GM18498 (cell line): ENCODE measurements at regions not wholly inside any gene's neighbourhood (a gene's known extent, or its start where the extent isn't known, plus 50 kb on each side); places are given as distances from the start of the nearest gene placed in this dataset.

Experiments used
- ATAC-seq: cut with Tn5 transposase; IDR thresholded peaks from one replicate; pipeline ENCODE4 v1.9.1; 2021; ENCODE audit warnings: mild to moderate bottlenecking, moderate library complexity; ENCODE audit not compliant: unreplicated experiment

DNA sequence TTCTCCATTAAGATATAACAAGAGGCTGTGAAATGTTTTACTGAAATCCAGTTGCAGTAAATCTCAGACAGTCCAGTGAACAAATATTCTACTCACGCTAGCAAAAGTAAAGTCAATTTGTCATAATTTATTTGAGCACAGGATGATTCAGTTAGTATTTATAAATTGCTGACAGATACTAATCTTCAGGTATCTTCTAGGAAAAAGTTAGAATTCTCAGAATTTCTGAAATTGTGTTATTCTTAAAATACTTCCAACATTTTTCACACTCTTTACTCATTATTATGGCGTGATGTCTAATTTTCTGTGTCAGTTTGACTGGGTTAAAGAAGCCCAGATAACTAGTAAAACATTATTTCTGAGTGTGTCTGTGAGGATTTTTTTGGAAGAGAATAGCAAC is 460.2 kb upstream of the ACVR2A start:
- no peak for ATAC-seq

DNA sequence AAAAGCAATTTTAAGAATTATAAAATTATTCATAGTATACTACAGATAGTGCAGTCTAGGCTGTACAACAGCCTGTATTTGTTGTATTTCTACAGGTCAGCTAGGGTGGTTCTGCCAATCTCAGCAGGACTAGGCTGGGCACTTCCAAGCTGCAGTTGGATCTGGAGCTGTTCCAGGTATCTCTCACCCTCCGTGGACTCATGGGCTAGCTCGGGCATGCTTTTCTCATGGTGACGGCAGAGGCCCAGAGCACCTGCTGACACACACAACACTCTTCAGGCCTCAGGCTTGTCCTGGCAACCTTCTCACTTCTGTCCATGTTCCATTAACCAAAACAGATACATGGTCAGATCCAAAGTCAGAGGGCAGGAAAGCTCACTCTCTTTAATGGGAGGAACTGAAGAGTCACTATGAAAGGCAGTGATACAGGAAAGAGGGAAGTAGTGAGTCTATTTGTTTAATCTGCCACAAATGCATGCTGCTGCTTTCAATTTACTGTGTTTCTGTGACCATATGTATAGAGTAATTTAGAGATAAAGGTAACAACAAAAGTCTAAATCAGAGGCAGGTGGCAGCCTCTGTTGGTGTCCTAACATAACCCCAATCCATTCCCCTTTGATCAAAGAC is 462.4 kb upstream of the ACVR2A start:
- no peak for ATAC-seq

DNA sequence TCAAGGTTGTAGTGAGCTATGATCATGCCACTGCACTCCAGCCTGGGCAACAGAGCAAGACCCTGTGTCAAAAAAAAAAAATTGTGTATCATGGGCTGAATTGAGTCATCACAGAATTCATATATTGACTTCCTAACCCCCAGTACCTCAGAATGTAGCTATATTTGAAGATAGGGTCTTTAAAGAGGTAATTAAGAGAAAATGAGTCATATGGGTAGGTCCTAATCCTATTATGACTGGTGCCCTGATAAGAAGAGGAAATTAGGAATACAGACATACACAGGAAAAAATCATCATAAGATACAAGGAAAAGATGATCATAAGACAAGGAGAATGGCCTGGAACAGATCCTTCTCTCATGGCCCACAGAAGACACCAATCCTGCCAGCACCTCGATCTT is 466.4 kb upstream of the ACVR2A start:
- ATAC-seq, result no peak

DNA sequence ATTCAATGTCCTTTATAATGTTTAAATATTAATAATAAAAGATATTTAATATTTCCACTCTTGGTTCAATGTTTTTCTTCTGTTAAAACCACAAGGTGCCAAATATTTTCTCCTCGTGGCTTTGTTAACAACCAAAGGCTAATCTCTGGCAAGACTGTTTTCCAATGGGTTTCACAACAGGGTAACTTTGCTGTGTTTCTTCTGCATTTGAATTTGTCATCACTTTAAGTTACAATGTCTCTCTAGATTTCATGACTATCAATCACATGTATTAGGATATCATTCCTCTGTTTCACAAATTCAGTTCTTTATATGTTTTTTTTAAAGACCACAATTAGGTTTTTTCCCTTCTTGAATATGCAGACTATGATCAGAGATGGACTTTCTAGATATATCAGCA is 469.8 kb upstream of the ACVR2A start:
- ATAC-seq, result no peak

DNA sequence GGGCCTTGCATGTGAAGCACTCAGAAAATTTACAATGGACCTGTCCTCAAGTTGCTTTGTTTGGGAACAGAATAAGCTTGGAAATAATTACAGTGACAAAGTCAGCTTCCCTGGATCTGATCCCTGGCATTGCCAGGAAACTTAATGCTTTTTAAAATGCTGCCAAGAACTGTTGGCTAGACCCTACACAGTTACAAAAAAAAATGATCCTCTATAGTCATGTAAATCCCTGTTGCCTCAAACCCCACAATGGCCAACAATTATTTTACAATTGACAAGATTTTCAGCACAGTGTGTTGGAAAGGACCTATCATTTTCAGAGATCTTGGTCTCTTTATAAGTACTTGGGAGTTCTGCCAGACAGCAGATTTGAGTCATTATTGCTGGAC is 470.4 kb upstream of the ACVR2A start:
- ATAC-seq, result no peak

DNA sequence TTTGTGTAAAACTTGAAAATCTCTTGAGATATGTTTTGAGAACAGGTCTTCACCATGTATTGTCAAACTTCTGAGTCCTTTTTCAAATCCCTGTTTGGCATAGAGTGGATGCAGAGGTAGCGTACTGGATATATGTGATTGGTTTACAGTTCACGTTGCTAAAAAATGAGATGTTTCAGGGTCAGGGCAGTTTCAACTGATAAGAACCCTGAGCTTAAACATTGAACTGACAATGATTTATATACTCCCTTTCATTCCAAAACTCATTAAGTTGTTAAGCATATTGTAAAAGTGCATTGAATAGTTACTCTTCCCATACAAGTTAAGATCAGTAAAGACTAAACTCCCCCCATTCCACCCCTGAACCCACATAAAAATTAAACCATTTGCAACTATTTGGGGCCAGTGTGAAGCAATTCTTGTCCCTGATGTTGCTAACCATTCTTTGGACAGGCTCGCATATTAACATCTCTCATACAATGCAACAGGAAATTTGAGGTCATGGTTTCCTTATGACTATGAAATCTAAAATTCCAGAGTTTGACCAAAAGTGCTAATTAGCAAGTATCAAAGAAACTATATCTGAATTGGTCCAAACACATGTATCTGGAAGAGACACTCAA is 470.9 kb upstream of the ACVR2A start:
- ATAC-seq, result no peak

DNA sequence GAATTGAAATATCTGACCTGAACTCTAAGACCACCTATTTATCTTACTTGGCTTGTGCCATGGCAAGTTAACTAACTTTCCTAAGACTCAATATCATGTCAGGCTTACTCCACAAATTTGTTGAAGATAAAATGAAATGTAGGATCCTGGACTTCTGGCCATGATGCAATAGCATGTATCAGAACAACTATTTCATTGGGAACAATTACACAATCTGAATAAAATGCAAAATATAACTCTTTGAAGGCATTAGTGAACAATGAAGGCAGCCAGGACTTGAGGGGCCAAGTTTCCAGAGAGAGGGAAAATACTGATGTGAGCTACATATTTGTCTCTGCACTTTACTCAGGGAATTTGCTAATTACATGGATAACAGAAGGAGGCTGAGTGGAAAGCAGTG is 476.5 kb upstream of the ACVR2A start:
- ATAC-seq, result no peak

DNA sequence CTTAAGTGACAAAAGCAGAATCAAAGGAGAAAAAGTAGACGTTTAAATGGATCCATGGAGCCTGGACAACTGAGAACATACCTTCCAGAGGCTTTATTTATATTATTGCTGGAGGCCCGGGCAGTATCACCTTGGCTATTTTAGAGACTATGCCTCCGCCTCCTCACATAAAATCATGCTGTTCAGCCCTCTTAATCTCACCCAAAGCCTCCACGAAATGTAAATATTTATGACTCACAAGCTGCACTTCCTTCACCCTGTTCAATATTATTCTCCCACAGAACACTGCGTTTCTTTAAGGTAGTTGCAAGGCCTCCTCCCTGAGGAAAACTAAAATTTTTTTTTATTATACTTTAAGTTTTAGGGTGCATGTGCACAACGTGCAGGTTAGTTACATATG is 478.6 kb upstream of the ACVR2A start:
- ATAC-seq, result no peak

DNA sequence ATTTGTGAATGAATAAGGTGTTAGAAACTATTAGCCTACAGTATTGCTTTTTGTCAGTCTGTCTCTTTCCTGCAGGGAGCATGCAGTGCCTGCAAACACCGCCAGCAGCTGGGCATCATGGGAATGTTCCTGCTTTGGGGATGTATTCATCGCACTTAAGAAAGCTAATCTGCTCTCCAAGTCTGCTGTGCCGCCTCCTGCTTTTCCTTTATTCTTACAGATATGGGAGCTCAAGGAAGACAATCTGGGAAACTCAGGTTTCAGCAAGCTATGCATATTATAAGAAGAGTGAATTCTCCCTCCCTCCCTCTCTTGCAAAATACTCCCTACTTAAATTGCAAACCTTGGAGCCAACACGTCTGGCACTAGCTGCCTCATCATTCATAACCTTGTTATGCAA is 479.2 kb upstream of the ACVR2A start:
- no peak for ATAC-seq

DNA sequence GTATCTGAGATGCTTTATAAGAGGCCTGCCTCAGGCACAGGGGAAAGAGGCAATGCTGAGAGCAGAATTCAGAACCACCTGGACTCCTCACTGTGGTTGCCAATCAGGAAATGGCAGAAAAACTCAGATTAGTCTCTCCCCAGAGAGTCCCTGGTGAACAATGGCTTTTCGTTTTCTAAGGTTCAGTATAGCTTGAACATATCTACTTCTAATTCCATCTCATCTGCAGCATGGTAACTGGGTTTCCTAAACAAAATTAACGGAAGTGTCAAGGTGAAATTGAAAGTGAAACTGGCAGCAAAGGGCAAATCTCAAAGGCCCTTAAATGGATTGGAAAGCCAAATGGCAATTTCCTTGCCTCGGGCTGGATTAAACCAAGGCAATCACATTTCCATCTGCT is 480.2 kb upstream of the ACVR2A start:
- ATAC-seq, result peak; percentile 55

DNA sequence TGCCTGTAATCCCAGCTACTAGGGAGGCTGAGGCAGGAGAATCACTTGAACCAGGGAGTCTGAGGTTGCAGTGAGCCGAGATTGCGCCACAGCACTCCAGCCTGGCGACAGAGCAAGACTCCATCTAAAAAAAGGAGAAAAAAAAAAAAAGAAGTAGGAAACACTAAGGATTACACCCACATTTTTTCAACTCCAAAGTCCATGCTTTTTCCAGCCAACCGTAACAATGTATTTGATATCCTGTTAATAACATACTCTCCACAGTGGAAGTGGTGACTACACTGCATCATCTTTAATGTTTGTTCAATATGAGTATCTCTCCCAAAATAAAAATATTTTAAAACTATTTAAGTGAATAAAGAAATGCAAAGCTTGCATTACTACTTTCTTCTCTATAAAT is 481.6 kb upstream of the ACVR2A start:
- no peak for ATAC-seq

DNA sequence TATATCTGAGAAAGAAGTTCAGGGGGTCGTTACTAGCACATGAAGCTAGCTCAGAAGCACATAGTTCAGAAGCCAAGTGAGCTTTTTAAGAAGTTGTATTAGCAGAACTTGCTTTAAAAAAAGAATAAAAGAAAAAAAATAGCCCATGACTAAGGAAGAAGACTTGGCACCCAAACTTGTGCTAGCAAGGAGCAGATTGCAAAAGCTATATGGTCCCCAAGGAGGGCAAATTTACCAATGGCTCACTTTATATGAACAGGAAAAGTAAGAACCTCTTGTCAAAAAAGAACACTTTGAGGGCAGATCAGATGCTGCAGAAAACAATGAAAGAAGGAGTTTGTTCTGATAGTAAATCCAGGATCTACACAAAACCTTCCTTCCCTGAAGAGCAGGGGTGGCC is 486.5 kb upstream of the ACVR2A start:
- ATAC-seq, result no peak

DNA sequence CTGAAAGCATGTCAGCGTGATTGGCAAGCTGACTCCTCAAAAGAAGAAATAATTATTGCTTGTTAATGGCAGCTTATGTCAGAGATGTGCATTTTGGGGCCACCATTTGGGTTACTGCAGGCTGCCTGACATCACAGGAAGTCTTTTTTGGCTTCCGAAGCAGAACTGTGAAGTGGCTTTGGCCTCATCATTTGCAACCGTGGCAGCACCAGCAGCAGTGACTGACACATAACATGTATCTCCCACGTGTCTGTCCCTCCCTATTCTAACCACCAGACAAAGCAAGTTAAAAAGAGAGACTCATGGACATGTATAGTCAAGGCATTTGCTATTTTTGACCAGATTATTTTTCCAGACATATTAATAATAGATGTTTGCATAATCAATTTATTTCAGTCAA is 488.7 kb upstream of the ACVR2A start:
- no peak for ATAC-seq

DNA sequence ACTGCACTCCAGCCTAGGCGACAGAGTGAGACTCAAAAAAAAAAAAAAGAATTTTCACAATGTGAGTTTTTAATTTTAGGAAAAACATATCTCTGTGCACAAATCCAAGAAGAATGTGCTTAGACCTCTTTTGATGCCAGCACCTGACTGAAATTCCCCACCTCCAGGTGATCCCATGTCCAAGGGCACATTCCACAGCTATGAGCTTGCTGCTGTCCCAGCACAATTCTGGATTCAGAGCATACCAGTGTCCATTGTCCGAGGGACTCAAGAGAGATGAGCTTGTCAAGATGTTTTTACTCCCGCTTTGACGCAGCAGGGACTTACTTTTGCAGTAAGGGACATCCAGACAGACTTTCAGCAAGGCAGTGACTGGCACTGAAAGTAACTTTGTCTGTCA is 489.1 kb upstream of the ACVR2A start:
- no peak for ATAC-seq

DNA sequence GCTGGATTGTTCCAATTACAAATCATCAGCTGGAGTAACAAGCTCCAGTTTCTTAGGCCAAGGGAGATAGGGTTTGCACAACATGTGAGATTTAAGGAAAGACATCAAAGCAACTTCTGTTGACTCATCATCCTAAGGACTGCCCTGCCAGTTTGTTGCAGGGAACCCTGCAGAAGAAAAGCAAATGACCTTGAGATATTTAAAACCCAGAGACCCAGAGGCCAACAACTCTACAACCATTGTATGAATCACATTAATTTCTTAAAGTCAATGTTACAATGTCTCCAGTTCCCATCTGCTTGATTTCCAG is 491.8 kb upstream of the ACVR2A start:
- ATAC-seq, result no peak

DNA sequence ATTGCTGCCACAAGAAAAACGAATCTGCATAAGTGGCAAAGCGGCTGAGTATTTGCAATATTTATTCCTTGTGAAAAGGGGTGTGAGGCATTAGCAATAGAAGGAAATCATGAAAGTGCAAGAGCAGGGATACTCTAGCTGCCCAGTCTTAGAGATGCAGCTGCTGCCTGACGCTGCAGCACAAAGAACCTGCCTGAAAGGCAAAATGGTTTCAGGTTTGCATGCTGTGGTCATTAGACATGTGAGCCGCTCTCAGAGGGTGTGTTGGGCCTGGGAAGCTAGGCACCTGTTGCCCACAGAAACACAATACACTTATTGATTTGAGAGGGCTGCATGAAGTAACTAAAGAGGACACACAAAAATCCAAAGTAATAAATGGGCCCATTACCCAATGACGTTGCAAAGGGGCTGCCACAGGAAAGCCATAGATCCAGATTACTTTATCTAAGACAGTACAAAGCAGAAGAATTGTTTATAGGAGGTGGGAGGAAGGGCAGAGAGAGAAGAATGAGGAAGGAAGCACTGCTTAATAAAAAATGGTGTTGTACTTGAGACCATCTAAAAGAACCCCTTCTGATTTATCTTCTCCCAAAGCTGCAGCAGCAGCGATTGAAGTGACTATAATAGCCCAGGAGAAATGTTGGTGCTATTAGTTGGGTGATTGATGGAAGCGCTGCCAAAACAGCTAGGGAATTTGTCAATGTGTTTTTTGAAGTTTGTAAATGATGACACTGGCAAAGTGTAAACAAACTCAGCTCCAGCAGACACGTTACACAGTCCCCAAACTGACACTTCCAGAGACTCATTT is 492.4 kb upstream of the ACVR2A start:
- ATAC-seq, result no peak

DNA sequence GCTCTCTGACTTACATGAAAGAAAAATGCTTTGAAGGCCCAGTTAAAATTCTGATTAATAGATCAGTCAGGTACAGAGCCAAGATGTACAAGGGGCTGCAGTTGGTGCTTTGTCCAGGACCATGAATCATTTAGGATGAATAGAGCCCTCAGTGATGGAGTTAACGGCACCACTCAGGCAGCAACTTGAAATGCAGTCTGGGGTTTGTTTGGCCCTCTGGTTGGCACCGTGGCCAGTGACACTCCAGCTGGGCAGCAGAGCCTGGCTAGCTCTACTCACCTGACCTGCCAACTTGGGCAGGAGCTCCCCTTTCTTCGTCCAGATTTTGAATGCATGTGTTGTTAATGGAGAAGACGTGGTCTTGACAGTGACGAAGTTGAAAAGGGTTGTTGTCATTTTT is 493.0 kb upstream of the ACVR2A start:
- no peak for ATAC-seq

DNA sequence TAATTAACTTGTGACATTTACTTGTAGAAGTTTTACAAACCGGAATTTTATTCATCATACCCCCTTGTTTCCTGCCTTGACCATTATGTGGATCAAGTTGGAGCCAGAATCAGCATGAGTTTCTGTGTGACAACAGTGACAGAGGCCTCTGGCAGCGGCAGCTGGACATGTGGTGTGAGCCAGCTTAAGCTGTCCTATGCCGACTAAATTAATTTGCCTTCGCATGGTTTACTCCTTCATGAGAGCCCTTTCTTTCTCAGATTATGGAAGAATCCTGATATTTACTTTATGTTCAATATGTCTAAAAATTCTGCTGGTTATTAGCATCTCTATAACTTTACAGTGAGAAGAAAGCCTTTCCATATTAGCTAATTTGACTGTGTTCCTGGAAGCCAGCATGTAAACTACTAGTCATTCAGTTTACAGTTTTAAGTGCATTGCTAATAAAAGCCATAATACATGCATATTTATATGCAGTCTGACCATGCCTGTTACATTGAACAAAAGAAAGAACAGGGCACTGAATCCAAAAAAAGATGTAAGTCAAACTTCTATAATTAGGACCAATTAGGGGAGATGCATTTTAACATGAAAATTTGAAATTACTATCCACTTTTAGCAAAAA is 495.8 kb upstream of the ACVR2A start:
- ATAC-seq, result no peak

DNA sequence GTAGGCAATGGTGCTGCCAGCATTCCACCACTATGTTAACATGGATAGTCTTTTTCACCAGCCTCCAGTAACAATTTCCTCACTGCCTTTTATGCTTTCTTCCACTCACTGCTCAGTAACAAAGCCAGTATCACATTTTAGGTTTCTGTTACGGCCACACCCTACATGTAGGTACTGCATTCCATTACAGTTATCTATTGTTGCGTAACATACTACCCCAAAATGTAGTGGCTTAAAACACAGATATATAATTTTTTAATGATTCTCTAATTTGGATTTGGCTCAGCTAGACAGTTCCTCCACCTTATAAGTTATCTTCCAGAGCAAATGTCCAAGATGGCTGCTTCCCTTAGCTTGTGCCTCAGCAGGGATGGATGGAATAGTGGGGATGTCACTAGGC is 498.7 kb upstream of the ACVR2A start:
- ATAC-seq, result no peak

DNA sequence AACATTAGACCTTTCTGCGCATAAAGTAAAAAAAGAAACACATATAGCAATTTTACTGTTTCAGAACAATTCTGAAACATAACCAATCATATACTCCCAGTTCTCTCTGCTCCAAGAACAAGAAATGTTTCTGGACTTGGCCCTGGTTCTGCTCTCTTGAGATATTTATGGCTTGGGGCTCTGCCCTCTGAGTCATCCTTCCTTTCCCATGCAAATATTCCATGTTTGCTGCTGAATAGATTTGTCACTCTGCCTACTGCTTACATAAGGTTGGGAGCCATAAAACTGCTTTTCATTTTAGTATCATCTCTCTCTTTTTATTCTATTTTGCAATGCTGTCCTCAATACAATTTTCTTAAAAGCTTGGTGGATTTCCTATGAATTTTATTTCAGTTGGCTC is 499.6 kb upstream of the ACVR2A start:
- no peak for ATAC-seq

DNA sequence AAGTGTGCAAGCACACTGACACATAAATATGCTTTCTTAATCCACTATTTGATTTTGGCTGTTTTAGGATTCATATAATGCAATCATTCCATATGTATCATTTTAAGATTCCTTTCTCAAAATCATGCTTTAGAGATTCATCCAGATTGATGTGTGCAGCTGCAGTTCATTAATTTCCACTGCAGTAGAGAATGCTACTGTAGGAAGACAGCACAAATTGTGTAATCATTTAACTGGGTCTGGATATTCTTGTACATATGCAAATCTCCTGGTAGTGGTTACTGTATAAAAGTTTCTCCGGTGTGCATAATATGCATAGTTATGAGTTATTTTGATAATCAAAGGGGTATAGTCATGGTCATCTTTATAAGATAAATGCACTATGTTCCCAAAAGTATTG is 502.5 kb upstream of the ACVR2A start:
- ATAC-seq, result no peak

DNA sequence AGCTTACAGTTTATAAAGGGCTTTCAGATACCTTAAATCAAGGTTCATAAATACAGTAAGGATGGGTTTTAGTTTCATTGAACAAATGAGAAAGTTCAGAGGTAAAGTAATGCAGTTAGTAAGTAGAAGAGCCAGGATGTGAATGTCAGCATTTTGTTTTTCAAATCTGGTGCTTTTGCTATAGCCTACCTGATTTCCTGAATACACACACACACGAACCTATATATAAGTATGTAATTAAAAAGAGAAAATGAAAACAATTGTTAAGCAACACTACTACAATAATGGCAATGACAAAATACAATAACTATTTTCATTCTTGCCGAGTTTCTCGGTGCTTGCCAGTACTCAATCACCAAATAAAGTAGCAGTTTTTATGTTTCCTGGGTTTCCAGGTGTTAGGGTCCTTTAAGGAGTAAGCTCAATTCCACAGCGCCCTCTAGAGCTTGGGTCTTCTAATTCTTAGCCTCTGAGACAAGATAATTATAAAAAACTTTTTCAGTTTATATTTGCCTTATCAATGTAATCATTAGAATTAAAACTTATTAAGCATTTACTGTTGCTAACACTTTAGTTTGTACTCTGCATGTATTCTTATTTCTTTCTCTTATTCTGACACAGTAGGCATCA is 512.9 kb upstream of the ACVR2A start:
- ATAC-seq, result peak; percentile 63
